ENCODE measurements at regions not wholly inside any gene's neighbourhood (a gene's known extent, or its start where the extent isn't known, plus 50 kb on each side); places are given as distances from the start of the nearest gene placed in this dataset.

- Histone ChIP-seq H3K4me1 (ENCODE audit: control insufficient read depth in 1 of 2, insufficient read depth in 1 of 2, low read depth in 1 of 2, low read length in 1 of 2) (no peaks in the 10 kb centered on the region), H3K36me3 (no peaks in the 10 kb centered on the region), H3K4me3 (ENCODE audit: low read depth in 1 of 2, low read length in 1 of 2) (no peak overlapping the region), H3K27ac (no peak overlapping the region), H3K9me3 (no peaks in the 10 kb centered on the region), H3K27me3 (peaks cover 66% of the 10 kb centered on the region)
- TF ChIP-seq CTCF (IDR thresholded peaks at IDR 0.05) = no peak
Observed at GRCh38 chr10:117601716-117602115, 59.2 kb downstream of the EMX2 start.

DNA sequence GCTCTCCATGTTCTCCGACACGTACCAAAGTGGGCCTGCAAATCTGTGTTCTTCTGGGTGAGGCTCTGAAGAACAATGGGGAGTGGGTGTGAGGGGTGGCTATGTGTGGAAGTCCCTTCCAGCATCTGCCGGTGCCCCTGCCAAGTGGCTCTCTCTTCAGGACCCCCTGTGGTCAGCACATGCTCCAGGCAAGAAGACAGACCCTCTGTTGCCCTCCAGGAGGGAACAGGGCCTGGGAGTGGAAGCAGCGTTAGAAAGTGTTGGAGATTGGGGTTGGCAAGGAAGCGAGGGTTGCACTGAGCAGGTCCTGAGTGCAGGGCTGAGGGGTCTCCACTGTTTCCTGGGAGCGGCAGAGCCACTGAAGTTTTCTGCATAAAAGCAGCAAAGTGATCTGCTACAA, 60.5 kb downstream of the EMX2 start:
- Histone ChIP-seq H3K27me3 (peaks cover 62% of the 10 kb centered on the region), H3K4me3 (ENCODE audit: low read depth in 1 of 2, low read length in 1 of 2) (no peak overlapping the region), H3K9me3 (no peaks in the 10 kb centered on the region), H3K4me1 (ENCODE audit: control insufficient read depth in 1 of 2, insufficient read depth in 1 of 2, low read depth in 1 of 2, low read length in 1 of 2) (no peaks in the 10 kb centered on the region), H3K27ac (no peak overlapping the region), H3K36me3 (no peaks in the 10 kb centered on the region)
- no peak for TF ChIP-seq CTCF (IDR thresholded peaks at IDR 0.05)

DNA sequence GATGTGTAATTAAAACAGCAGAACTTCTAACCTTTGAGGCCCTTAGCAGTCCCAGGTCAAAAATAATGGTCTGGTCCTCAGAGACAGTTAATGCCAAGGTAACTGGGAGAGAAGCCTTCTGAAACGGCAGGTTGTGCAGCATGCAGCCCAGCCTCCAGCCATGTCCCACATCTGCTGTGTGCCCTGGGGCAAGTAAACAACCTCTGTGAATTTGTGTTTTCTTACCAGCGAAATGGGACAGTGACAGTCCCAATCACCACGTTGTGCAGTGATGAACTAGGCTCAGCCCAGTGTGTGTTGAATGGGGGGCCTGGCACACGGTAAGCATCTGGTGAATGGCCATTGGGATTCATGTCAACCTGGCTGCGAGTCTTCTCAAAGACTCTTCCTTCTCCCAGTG, 61.2 kb downstream of the EMX2 start:
- Histone ChIP-seq H3K4me1 (ENCODE audit: control insufficient read depth in 1 of 2, insufficient read depth in 1 of 2, low read depth in 1 of 2, low read length in 1 of 2) (no peaks in the 10 kb centered on the region), H3K27me3 (peaks cover 58% of the 10 kb centered on the region), H3K36me3 (no peaks in the 10 kb centered on the region), H3K27ac (no peak overlapping the region), H3K9me3 (no peaks in the 10 kb centered on the region), H3K4me3 (ENCODE audit: low read depth in 1 of 2, low read length in 1 of 2) (no peak overlapping the region)
- no peak for TF ChIP-seq CTCF (IDR thresholded peaks at IDR 0.05)

DNA sequence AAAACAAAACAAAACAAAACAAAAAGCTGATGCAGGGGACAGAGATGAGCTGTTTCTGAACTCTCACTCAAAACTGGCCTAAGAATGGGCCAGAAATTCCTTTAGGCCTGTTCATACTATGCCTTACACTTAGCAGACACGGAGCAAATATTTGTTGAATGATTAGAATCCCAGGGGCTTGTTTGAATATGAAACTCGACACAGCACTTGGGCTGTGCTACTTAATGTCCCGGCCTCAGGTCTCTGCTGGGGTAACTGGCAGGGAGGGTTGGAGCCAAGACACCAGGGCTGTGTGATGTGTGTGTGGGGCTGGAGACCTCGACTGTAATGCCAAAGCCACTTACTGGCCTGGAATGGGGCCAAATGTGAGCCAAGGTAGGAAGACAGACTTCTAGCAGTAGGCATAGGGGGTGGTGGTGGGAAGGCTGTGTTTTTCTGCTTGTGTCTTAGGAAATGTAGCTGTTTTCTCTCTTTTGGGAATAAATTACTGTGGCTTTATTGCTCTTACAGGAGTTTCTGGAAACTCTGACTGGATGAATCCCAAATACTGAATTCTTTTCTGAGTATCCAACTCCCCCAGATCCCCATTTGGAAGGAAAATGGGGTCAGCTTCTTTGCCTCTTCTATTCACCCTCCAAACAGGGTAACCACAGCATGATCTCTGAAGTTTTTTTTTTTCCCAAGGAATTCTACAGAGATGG, 66.7 kb downstream of the EMX2 start:
- Histone ChIP-seq H3K27ac (no peak overlapping the region), H3K4me1 (ENCODE audit: control insufficient read depth in 1 of 2, insufficient read depth in 1 of 2, low read depth in 1 of 2, low read length in 1 of 2) (no peaks in the 10 kb centered on the region), H3K27me3 (peaks cover 55% of the 10 kb centered on the region), H3K9me3 (no peaks in the 10 kb centered on the region), H3K36me3 (no peaks in the 10 kb centered on the region), H3K4me3 (ENCODE audit: low read depth in 1 of 2, low read length in 1 of 2) (no peak overlapping the region)
- TF ChIP-seq CTCF (IDR thresholded peaks at IDR 0.05) = no peak

DNA sequence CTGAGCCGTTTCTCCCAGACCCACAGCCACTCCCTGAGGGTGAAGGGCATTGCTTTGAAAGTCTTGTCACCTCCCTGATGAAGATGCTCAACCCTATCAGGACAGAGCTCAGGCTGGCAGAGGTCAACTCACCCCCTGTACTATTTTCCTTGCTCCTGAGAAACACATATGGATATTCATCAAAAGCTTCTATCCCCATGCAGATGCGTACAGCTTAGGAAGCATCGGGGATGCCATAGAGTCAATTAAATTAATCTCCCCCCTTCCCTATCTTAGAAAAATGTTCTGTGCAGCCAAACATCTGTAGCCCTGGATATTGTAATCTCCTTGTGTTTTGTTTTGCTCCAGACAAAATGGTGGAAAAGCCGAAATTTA, 67.2 kb downstream of the EMX2 start:
- Histone ChIP-seq H3K27me3 (peaks cover 53% of the 10 kb centered on the region), H3K9me3 (no peaks in the 10 kb centered on the region), H3K27ac (no peak overlapping the region), H3K4me3 (ENCODE audit: low read depth in 1 of 2, low read length in 1 of 2) (no peak overlapping the region), H3K36me3 (no peaks in the 10 kb centered on the region), H3K4me1 (ENCODE audit: control insufficient read depth in 1 of 2, insufficient read depth in 1 of 2, low read depth in 1 of 2, low read length in 1 of 2) (no peaks in the 10 kb centered on the region)
- TF ChIP-seq CTCF (IDR thresholded peaks at IDR 0.05) = no peak
